H9 (cell line): ENCODE measurements at regions not wholly inside any gene's neighbourhood (a gene's known extent, or its start where the extent isn't known, plus 50 kb on each side); places are given as distances from the start of the nearest gene placed in this dataset.

Experiments
- DNase-seq: peaks from one replicate; pipeline ENCODE4 v3.0.0-alpha.2; 2017
- H2AFZ ChIP-seq: one replicate; pipeline ENCODE4 v1.6.1; 2013; ENCODE audit warnings: mild to moderate bottlenecking, low read length, control low read depth, moderate library complexity
- H2AK5ac ChIP-seq: 2 replicates; pipeline ENCODE4 v1.6.1; 2013; ENCODE audit warnings: low read length, control low read depth, mixed read lengths; ENCODE audit not compliant: insufficient read length
- H2BK120ac ChIP-seq: one replicate; pipeline ENCODE4 v1.6.1; 2013; ENCODE audit warnings: low read depth, mild to moderate bottlenecking, low read length, control low read depth, inconsistent platforms; ENCODE audit not compliant: poor library complexity, severe bottlenecking
- H2BK12ac ChIP-seq: 2 replicates; pipeline ENCODE4 v1.6.1; 2013; ENCODE audit warnings: low read length, control low read depth, mixed read lengths, low read depth; ENCODE audit not compliant: insufficient read length
- H2BK15ac ChIP-seq: 2 replicates; pipeline ENCODE4 v1.6.1; 2013; ENCODE audit warnings: low read depth, low read length, control low read depth
- H2BK20ac ChIP-seq: one replicate; pipeline ENCODE4 v1.6.1; 2013; ENCODE audit warnings: low read depth, mild to moderate bottlenecking, low read length, control low read depth, inconsistent platforms; ENCODE audit not compliant: poor library complexity, severe bottlenecking
- H2BK5ac ChIP-seq: 2 replicates; pipeline ENCODE4 v1.6.1; 2013; ENCODE audit warnings: low read length, control low read depth, mixed read lengths; ENCODE audit not compliant: insufficient read length
- H3K14ac ChIP-seq: 2 replicates; pipeline ENCODE4 v1.6.1; 2013; ENCODE audit warnings: low read length, control low read depth; ENCODE audit not compliant: insufficient read depth
- H3K18ac ChIP-seq: 2 replicates; pipeline ENCODE4 v1.6.1; 2013; ENCODE audit warnings: low read depth, mild to moderate bottlenecking, mixed read lengths, low read length, control low read depth; ENCODE audit not compliant: insufficient read length
- H3K23ac ChIP-seq: 2 replicates; pipeline ENCODE4 v1.6.1; 2013; ENCODE audit warnings: low read length, control low read depth, mixed read lengths, low read depth; ENCODE audit not compliant: insufficient read length
- H3K23me2 ChIP-seq: 2 replicates; pipeline ENCODE4 v1.6.1; 2013; ENCODE audit warnings: low read depth, mild to moderate bottlenecking, mixed read lengths, low read length, control low read depth; ENCODE audit not compliant: insufficient read length, poor library complexity, severe bottlenecking
- H3K27ac ChIP-seq: 2 replicates; pipeline ENCODE4 v1.5.1; 2013; ENCODE audit warnings: low read length, control low read depth, mixed read lengths, low read depth; ENCODE audit not compliant: insufficient read length
- H3K27me3 ChIP-seq: 2 replicates; pipeline ENCODE4 v1.6.1; 2013; ENCODE audit warnings: low read length, control low read depth, inconsistent platforms; ENCODE audit not compliant: insufficient read depth
- H3K4ac ChIP-seq: 2 replicates; pipeline ENCODE4 v1.6.1; 2013; ENCODE audit warnings: low read depth, mild to moderate bottlenecking, control low read depth, inconsistent platforms, low read length, moderate library complexity
- H3K4me1 ChIP-seq: 2 replicates; pipeline ENCODE4 v1.6.1; 2013; ENCODE audit warnings: low read length, control low read depth, inconsistent platforms; ENCODE audit not compliant: insufficient read depth
- H3K4me2 ChIP-seq: 2 replicates; pipeline ENCODE4 v1.6.1; 2013; ENCODE audit warnings: low read length, control low read depth, mixed read lengths; ENCODE audit not compliant: insufficient read length, insufficient read depth
- H3K56ac ChIP-seq: 2 replicates; pipeline ENCODE4 v1.6.1; 2013; ENCODE audit warnings: low read depth, mild to moderate bottlenecking, mixed read lengths, low read length, control low read depth; ENCODE audit not compliant: insufficient read length
- H3K79me1 ChIP-seq: 2 replicates; pipeline ENCODE4 v1.6.1; 2013; ENCODE audit warnings: low read depth, mild to moderate bottlenecking, moderate library complexity, low read length, control low read depth, inconsistent platforms; ENCODE audit not compliant: insufficient read depth, poor library complexity, severe bottlenecking
- H3K79me2 ChIP-seq: 2 replicates; pipeline ENCODE4 v1.6.1; 2013; ENCODE audit warnings: low read length, control low read depth, inconsistent platforms; ENCODE audit not compliant: insufficient read depth
- H3K9ac ChIP-seq: 2 replicates; pipeline ENCODE4 v1.6.1; 2013; ENCODE audit warnings: low read length, control low read depth, mixed read lengths; ENCODE audit not compliant: insufficient read length; ENCODE audit errors: extremely low read depth
- H3K9me3 ChIP-seq: one replicate; pipeline ENCODE4 v1.6.1; 2013; ENCODE audit warnings: low read depth, low read length, inconsistent platforms; ENCODE audit not compliant: control insufficient read depth
- H3T11ph ChIP-seq: one replicate; pipeline ENCODE4 v1.6.1; 2013; ENCODE audit warnings: mild to moderate bottlenecking, low read length, control low read depth, inconsistent platforms
- H4K20me1 ChIP-seq: one replicate; pipeline ENCODE4 v1.6.1; 2013; ENCODE audit not compliant: control insufficient read depth, insufficient read length, insufficient read depth
- H4K5ac ChIP-seq: 2 replicates; pipeline ENCODE4 v1.6.1; 2013; ENCODE audit warnings: low read depth, mild to moderate bottlenecking, mixed read lengths, low read length, control low read depth; ENCODE audit not compliant: insufficient read length
- H4K8ac ChIP-seq: replicated peaks from 2 replicates; pipeline ENCODE4 v1.6.1; 2013; ENCODE audit warnings: low read length, control low read depth, mixed read lengths, low read depth; ENCODE audit not compliant: insufficient read length
- H4K91ac ChIP-seq: 2 replicates; pipeline ENCODE4 v1.6.1; 2013; ENCODE audit warnings: low read depth, mild to moderate bottlenecking, moderate library complexity, mixed read lengths, low read length, control low read depth; ENCODE audit not compliant: insufficient read length
- H3K27ac Mint-ChIP-seq, 3 experiments: 2 replicates in 2 of 3; 3 replicates in 1 of 3; pipeline ENCODE4 v1.8.0; 2020 to 2021; ENCODE audit warnings: mixed read lengths in 3 of 3, mild to moderate bottlenecking in 1 of 3, moderate library complexity in 1 of 3
- H3K27me3 Mint-ChIP-seq: 2 replicates; pipeline ENCODE4 v1.8.0; 2021; ENCODE audit warnings: low read depth, mild to moderate bottlenecking, moderate library complexity, mixed read lengths
- H3K36me3 Mint-ChIP-seq, 3 experiments: 2 replicates in 2 of 3; 3 replicates in 1 of 3; pipeline ENCODE4 v1.8.0; 2020 to 2021; ENCODE audit warnings: low read depth in 3 of 3, mixed read lengths in 3 of 3; ENCODE audit not compliant: insufficient read depth in 1 of 3
- H3K4me1 Mint-ChIP-seq, 2 experiments: 2 replicates each; pipeline ENCODE4 v1.8.0; 2020; ENCODE audit warnings: mixed read lengths in 2 of 2
- H3K4me3 Mint-ChIP-seq, 2 experiments: 2 replicates in 1 of 2; 3 replicates in 1 of 2; pipeline ENCODE4 v1.8.0; 2020 to 2021; ENCODE audit warnings: mild to moderate bottlenecking in 2 of 2, mixed read lengths in 2 of 2, moderate library complexity in 1 of 2
- H3K9me3 Mint-ChIP-seq, 2 experiments: 2 replicates in 1 of 2; 3 replicates in 1 of 2; pipeline ENCODE4 v1.8.0; 2020; ENCODE audit warnings: mild to moderate bottlenecking in 2 of 2, mixed read lengths in 2 of 2, moderate library complexity in 1 of 2
- CTCF ChIP-seq: fragments of 200-600 bp; sonication (generic); conservative IDR thresholded peaks from 3 replicates; pipeline ENCODE4 v1.8.0; 2021; ENCODE audit warnings: antibody characterized with exemption, mild to moderate bottlenecking
- WGBS: extraction: QIAGEN DNeasy Blood & Tissue Kit; methylation state at CpG from one replicate; pipeline ENCODE4 v1.1.7; 2013; ENCODE audit warnings: missing lambda C conversion rate, low lambda C conversion rate, mixed read lengths; ENCODE audit not compliant: insufficient read length; ENCODE audit errors: extremely low coverage; 5-methylcytosine and 5-hydroxymethylcytosine counted together

- H3K36me3 Mint-ChIP-seq, result no peaks in the 10 kb centered on the region
- Histone ChIP-seq H3K14ac (no peak overlapping the region; the same call in 1 of the 2 replicates), H2BK120ac (no peak overlapping the region), H2BK20ac (no peak overlapping the region), H3K23me2 (no peaks in the 10 kb centered on the region), H3K4me2 (no peak overlapping the region), H3K23ac (no peak overlapping the region), H2BK12ac (no peak overlapping the region), H3K27me3 (no peaks in the 10 kb centered on the region), H4K5ac (no peak overlapping the region), H3K4me1 (no peaks in the 10 kb centered on the region), H3K27ac (no peak overlapping the region), H3K4ac (no peak overlapping the region), H3K79me2 (no peaks in the 10 kb centered on the region), H4K20me1 (no peaks in the 10 kb centered on the region), H4K91ac (no peak overlapping the region), H3T11ph (no peak overlapping the region), H3K56ac (no peak overlapping the region), H2BK5ac (no peak overlapping the region), H2AK5ac (no peak overlapping the region), H3K9ac (no peak overlapping the region), H3K9me3 (no peaks in the 10 kb centered on the region), H2BK15ac (no peak overlapping the region), H3K79me1 (no peaks in the 10 kb centered on the region), H3K18ac (no peak overlapping the region), H4K8ac (no peak overlapping the region), H2AFZ (no peak overlapping the region)
- H3K4me1 Mint-ChIP-seq, result peaks cover 3 to 12% of the 10 kb centered on the region in 2 experiments; a peak in 2 of 4 replicates
- no peak overlapping the region for H3K4me3 Mint-ChIP-seq
- no peak overlapping the region for H3K27ac Mint-ChIP-seq
- no peak for TF ChIP-seq CTCF
- peak; percentile 48 for DNase-seq
- H3K9me3 Mint-ChIP-seq, result peaks cover 0 to 4% of the 10 kb centered on the region in 2 experiments; a peak in 2 of 5 replicates
- WGBS, result no CpG with 5 or more reads among the region's 22 CpGs
- peaks cover 6% of the 10 kb centered on the region for H3K27me3 Mint-ChIP-seq
These were observed 87.1 kb upstream of the COL5A1 start for GRCh38 chr9:134554373-134555093.
